ENCODE measurements at regions not wholly inside any gene's neighbourhood (a gene's known extent, or its start where the extent isn't known, plus 50 kb on each side); places are given as distances from the start of the nearest gene placed in this dataset.

- no peak for DNase-seq (ENCODE audit: extremely low read depth, low read depth)
- no peak overlapping the region for H3K4me3 ChIP-seq (replicated peaks; ENCODE audit: low read depth, low read length)
- no peak for TF ChIP-seq CTCF (IDR thresholded peaks at IDR 0.05; ENCODE audit: low read depth, low read length, missing control alignments)
Measured at GRCh38 chr12:87290505-87290904, 738.7 kb downstream of the C12orf50 start.

- DNase-seq (ENCODE audit: extremely low read depth, low read depth): no peak
- H3K4me3 ChIP-seq (replicated peaks; ENCODE audit: low read depth, low read length): no peak overlapping the region
- TF ChIP-seq CTCF (IDR thresholded peaks at IDR 0.05; ENCODE audit: low read depth, low read length, missing control alignments): no peak
Measured at GRCh38 chr12:87283886-87284285, 745.3 kb downstream of the C12orf50 start.

GRCh38 chr12:87283111-87283510 lies 746.1 kb downstream of the C12orf50 start:
- DNase-seq (ENCODE audit: extremely low read depth, low read depth): no peak
- TF ChIP-seq CTCF (IDR thresholded peaks at IDR 0.05; ENCODE audit: low read depth, low read length, missing control alignments): no peak
- no peak overlapping the region for H3K4me3 ChIP-seq (replicated peaks; ENCODE audit: low read depth, low read length)

GRCh38 chr12:87280893-87281292 lies 748.3 kb downstream of the C12orf50 start:
- no peak overlapping the region for H3K4me3 ChIP-seq (replicated peaks; ENCODE audit: low read depth, low read length)
- DNase-seq (ENCODE audit: extremely low read depth, low read depth): no peak
- TF ChIP-seq CTCF (IDR thresholded peaks at IDR 0.05; ENCODE audit: low read depth, low read length, missing control alignments): no peak

- no peak overlapping the region for H3K4me3 ChIP-seq (replicated peaks; ENCODE audit: low read depth, low read length)
- TF ChIP-seq CTCF (IDR thresholded peaks at IDR 0.05; ENCODE audit: low read depth, low read length, missing control alignments): no peak
- no peak for DNase-seq (ENCODE audit: extremely low read depth, low read depth)
Measured at GRCh38 chr12:87280356-87280755, 748.8 kb downstream of the C12orf50 start.

- DNase-seq (ENCODE audit: extremely low read depth, low read depth): no peak
- no peak overlapping the region for H3K4me3 ChIP-seq (replicated peaks; ENCODE audit: low read depth, low read length)
- peak; percentile 21 for TF ChIP-seq CTCF (IDR thresholded peaks at IDR 0.05; ENCODE audit: low read depth, low read length, missing control alignments)
Measured at GRCh38 chr12:87274594-87275245, 754.5 kb downstream of the C12orf50 start.

- no peak for DNase-seq (ENCODE audit: extremely low read depth, low read depth)
- no peak overlapping the region for H3K4me3 ChIP-seq (replicated peaks; ENCODE audit: low read depth, low read length)
- no peak for TF ChIP-seq CTCF (IDR thresholded peaks at IDR 0.05; ENCODE audit: low read depth, low read length, missing control alignments)
Measured at GRCh38 chr12:87272851-87273250, 756.4 kb downstream of the C12orf50 start.

Measured in HFF-Myc (cell line).